ENCODE measurements at regions not wholly inside any gene's neighbourhood (a gene's known extent, or its start where the extent isn't known, plus 50 kb on each side); places are given as distances from the start of the nearest gene placed in this dataset.

DNA sequence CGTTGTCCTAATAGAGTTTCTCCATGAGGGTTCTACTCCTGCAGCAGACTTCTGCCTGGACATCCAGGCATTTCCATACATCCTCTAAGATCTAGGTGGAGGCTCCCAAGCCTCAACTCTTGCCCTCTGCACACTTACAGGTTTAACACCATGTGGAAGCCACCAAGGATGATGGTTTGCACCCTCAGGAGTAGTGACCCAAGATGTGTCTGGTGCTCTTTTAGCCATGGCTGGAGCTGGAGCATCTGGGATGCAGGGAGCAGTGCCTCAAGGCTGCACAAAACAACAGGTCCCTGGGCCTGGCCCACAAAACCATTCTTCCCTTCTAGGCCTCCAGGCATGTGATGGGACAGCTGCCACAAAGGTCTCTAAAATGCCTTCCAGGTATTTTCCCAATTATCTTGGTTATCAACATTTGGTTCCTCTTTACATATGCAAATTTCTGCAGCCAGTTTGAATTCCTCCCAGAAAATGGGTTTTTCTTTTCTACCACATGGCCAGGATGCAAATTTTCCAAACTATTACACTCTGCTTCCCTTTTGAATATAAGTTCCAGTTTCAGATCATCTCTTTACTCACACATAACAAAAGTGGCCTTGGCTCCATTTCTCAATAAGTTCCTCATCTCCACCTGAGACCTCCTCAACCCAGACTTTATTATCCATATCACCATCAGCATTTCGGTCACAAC lies 69.5 kb upstream of the GNAZ start:
- peak; percentile 59 for DNase-seq

DNA sequence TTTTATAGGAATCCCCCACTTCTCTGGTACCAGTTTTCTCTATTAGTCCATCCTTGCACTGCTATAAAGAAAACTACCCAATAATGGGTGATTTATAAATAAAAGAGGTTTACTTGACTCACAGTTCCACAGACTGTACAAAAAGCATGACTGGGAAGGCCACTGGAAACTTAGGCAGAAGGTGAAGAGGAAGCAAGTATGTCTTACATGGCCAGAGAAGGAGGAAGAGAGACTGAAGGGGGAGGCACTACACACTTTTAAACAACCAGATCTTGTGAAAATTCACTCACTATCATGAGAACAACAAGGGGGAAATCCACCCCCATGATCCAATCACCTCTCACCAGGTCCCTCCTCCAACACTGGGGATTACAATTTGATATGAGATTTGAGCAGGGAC lies 68.9 kb upstream of the GNAZ start:
- peak; percentile 48 for DNase-seq

DNA sequence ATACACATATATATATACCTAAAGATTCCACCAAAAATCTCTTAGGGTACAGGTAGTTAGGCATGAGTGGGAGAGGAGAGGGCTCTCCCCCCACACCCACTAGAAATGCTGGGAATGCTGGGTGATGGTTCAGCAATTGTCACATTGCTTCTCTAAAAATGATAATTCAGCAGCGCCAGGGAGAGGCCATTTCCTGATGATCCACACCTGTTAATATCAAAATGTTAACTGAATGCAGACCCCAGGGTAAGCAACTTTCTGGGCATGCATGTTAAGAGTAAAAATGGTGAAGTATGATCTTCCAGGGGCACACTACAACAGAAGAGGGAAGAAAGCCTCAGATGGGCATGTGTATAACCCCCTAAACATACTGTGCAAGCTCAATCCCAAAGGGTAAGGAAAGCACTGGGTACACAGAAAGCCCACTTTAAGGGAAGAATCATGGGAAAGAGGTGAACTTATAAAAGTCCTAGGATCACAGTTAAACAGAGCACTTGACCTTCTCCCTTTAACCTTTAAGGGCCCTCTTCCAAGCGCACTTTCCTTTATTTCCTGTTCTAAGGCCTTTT lies 67.6 kb upstream of the GNAZ start:
- DNase-seq = no peak

DNA sequence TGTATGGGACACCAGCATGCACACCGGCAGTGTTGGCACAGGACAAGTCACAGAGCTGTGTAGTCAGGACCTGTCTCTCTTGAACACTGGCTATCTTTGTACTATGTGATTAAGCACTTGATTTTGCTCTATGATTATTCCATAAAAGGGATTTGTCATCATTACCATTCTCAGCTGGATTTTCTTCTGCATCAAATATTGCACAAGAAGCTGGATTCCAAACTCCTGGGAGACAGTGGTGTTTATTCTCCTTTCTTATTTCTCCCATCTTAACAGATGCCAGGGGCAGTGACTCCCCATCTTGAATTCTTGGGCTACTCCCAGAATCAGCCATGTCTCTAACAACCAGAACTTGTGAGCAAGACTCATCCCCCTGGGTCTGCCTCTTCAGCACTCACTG lies 62.5 kb upstream of the GNAZ start:
- no peak for DNase-seq

DNA sequence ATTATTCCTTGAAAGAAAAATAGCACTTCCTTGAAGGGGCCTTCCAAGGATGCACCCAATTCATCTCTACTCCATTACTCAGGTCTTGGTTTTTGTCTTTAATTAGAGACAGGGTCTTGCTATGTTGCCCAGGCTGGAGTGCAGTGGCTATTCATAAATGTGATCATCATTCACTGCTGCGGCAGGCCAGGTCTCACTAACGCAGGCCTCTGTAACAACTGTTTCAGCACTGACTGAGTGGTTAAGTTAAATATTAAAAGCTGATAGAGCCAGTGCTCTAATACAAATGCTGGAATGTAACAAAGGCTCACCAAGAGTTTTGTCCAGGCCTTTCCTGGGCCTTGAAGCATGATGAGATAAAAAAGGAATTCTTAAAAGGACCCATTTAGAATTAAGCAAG lies 61.4 kb upstream of the GNAZ start:
- DNase-seq = no peak

Data from MV-4-11 (cell line).